Fibroblast of lung (primary cell): ENCODE measurements at regions not wholly inside any gene's neighbourhood (a gene's known extent, or its start where the extent isn't known, plus 50 kb on each side); places are given as distances from the start of the nearest gene placed in this dataset.

Source experiments
- DNase-seq, 2 donors: peaks; one replicate each; pipeline versions ENCODE4 v3.0.0 to v3.0.0-alpha.2; 2010; ENCODE audit warnings: low read depth in 2 of 2
- H2AFZ ChIP-seq: 2 replicates; pipeline ENCODE4 v1.5.1; 2012; ENCODE audit warnings: low read length, control low read depth, inconsistent platforms
- H3K27ac ChIP-seq: 2 replicates; pipeline ENCODE4 v1.5.1; 2011; ENCODE audit warnings: low read length, control low read depth; ENCODE audit not compliant: insufficient read depth
- H3K27me3 ChIP-seq: 2 replicates; pipeline ENCODE4 v1.5.1; 2011; ENCODE audit warnings: mild to moderate bottlenecking, low read length; ENCODE audit not compliant: control insufficient read depth, insufficient read depth
- H3K36me3 ChIP-seq: 2 replicates; pipeline ENCODE4 v1.5.1; 2011; ENCODE audit warnings: low read length; ENCODE audit not compliant: control insufficient read depth, insufficient read depth
- H3K4me1 ChIP-seq: 2 replicates; pipeline ENCODE4 v1.5.1; 2011; ENCODE audit warnings: low read length; ENCODE audit not compliant: control insufficient read depth, insufficient read depth; ENCODE audit errors: extremely low read depth
- H3K4me2 ChIP-seq: 2 replicates; pipeline ENCODE4 v1.5.1; 2011; ENCODE audit warnings: low read length, control low read depth; ENCODE audit not compliant: insufficient read depth; ENCODE audit errors: extremely low read depth
- H3K4me3 ChIP-seq, 4 experiments: fragments of 200-600 bp in 1 of 4; sonication (generic) in 1 of 4; replicated peaks in 1 of 4; 2 replicates each; pipeline ENCODE4 v1.5.1; 2011 to 2016; ENCODE audit warnings: low read length in 4 of 4, low read depth in 3 of 4, mild to moderate bottlenecking in 3 of 4, control low read depth in 2 of 4, inconsistent platforms in 1 of 4, mixed read lengths in 1 of 4; ENCODE audit not compliant: insufficient read depth in 1 of 4; ENCODE audit errors: control extremely low read depth in 1 of 4
- H3K79me2 ChIP-seq: 2 replicates; pipeline ENCODE4 v1.5.1; 2012; ENCODE audit warnings: mild to moderate bottlenecking, low read length, inconsistent platforms; ENCODE audit not compliant: control insufficient read depth, insufficient read depth
- H3K9ac ChIP-seq: 2 replicates; pipeline ENCODE4 v1.5.1; 2011; ENCODE audit warnings: mild to moderate bottlenecking, low read length, control low read depth; ENCODE audit not compliant: insufficient read depth
- H3K9me3 ChIP-seq: 2 replicates; pipeline ENCODE4 v1.5.1; 2012; ENCODE audit warnings: low read depth, low read length; ENCODE audit not compliant: control insufficient read depth, insufficient read depth
- H4K20me1 ChIP-seq: 2 replicates; pipeline ENCODE4 v1.5.1; 2011; ENCODE audit warnings: low read length; ENCODE audit not compliant: control insufficient read depth, insufficient read depth; ENCODE audit errors: extremely low read depth
- CTCF ChIP-seq, 2 donors: IDR thresholded peaks in 1 of 2; conservative IDR thresholded peaks in 1 of 2; 1 replicate in 1 of 2; 2 replicates in 1 of 2; pipeline ENCODE4 v1.5.1; 2011 to 2012; ENCODE audit warnings: low read length in 2 of 2, control low read depth in 1 of 2, inconsistent platforms in 1 of 2, low read depth in 1 of 2, mild to moderate bottlenecking in 1 of 2
- EZH2 ChIP-seq: IDR thresholded peaks from 2 replicates; pipeline ENCODE4 v1.5.1; 2012; ENCODE audit warnings: low read length, control low read depth, mild to moderate bottlenecking; ENCODE audit errors: missing control alignments

GRCh38 chr2:31654241-31654640, 73.5 kb upstream of the SRD5A2 start:
- Histone ChIP-seq H3K9me3 (no peaks in the 10 kb centered on the region), H3K36me3 (no peaks in the 10 kb centered on the region), H3K27me3 (no peaks in the 10 kb centered on the region), H3K4me2 (no peak overlapping the region), H3K27ac (no peak overlapping the region), H3K4me3 (no peak overlapping the region), H3K79me2 (no peaks in the 10 kb centered on the region), H3K9ac (no peak overlapping the region), H2AFZ (no peak overlapping the region), H3K4me1 (no peaks in the 10 kb centered on the region), H4K20me1 (no peaks in the 10 kb centered on the region)
- DNase-seq = no peak
- TF ChIP-seq EZH2 = no peak
- no peak for TF ChIP-seq CTCF (conservative IDR thresholded peaks at IDR 0.05 in 1 of 2, IDR thresholded peaks at IDR 0.05 in 1 of 2; ENCODE audit: low read depth in 1 of 2, low read length in 2 of 2)

- no peak overlapping the region for H3K27ac ChIP-seq
- H3K4me2 ChIP-seq = no peak overlapping the region
- no peaks in the 10 kb centered on the region for H3K36me3 ChIP-seq
- H3K9me3 ChIP-seq = no peaks in the 10 kb centered on the region
- no peak overlapping the region for H2AFZ ChIP-seq
- no peaks in the 10 kb centered on the region for H4K20me1 ChIP-seq
- DNase-seq = no peak
- no peak overlapping the region for H3K9ac ChIP-seq
- H3K4me1 ChIP-seq = no peaks in the 10 kb centered on the region
- no peak overlapping the region for H3K4me3 ChIP-seq
- no peaks in the 10 kb centered on the region for H3K27me3 ChIP-seq
- H3K79me2 ChIP-seq = no peaks in the 10 kb centered on the region
- TF ChIP-seq EZH2 (no peak), CTCF (conservative IDR thresholded peaks at IDR 0.05 in 1 of 2, IDR thresholded peaks at IDR 0.05 in 1 of 2; ENCODE audit: low read depth in 1 of 2, low read length in 2 of 2) (no peak)
Measured at GRCh38 chr2:31651736-31652135, 71.0 kb upstream of the SRD5A2 start.

GRCh38 chr2:31651267-31651666, 70.5 kb upstream of the SRD5A2 start:
- Histone ChIP-seq H3K9me3 (no peaks in the 10 kb centered on the region), H3K9ac (no peak overlapping the region), H3K4me1 (no peaks in the 10 kb centered on the region), H2AFZ (no peak overlapping the region), H3K4me3 (no peak overlapping the region), H3K36me3 (no peaks in the 10 kb centered on the region), H3K27ac (no peak overlapping the region), H4K20me1 (no peaks in the 10 kb centered on the region), H3K27me3 (no peaks in the 10 kb centered on the region), H3K4me2 (no peak overlapping the region), H3K79me2 (no peaks in the 10 kb centered on the region)
- DNase-seq = no peak
- no peak for TF ChIP-seq EZH2
- no peak for TF ChIP-seq CTCF (conservative IDR thresholded peaks at IDR 0.05 in 1 of 2, IDR thresholded peaks at IDR 0.05 in 1 of 2; ENCODE audit: low read depth in 1 of 2, low read length in 2 of 2)
